ENCODE measurements at regions not wholly inside any gene's neighbourhood (a gene's known extent, or its start where the extent isn't known, plus 50 kb on each side); places are given as distances from the start of the nearest gene placed in this dataset.

DNA sequence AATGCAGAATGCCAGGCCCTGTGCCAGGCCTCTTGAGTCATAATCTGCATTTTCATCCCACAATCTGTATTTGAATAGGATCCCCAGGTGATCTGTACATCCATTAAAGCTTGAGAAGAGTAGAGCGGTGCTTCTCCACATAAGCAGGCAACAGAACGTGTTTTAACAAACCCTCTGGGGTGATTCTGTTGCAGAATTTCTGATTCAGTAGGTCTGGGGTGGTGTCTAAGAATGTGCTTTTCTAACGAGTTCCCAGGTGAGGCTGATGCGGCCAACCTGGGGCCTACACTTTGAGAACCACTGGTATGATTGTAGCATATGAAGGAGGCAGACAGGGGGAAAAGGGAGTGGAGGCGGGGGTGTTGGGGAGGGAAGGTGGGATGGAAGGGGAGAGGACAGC is 78.4 kb upstream of the POU3F1 start (continued):
- TF ChIP-seq, protein P1, sequence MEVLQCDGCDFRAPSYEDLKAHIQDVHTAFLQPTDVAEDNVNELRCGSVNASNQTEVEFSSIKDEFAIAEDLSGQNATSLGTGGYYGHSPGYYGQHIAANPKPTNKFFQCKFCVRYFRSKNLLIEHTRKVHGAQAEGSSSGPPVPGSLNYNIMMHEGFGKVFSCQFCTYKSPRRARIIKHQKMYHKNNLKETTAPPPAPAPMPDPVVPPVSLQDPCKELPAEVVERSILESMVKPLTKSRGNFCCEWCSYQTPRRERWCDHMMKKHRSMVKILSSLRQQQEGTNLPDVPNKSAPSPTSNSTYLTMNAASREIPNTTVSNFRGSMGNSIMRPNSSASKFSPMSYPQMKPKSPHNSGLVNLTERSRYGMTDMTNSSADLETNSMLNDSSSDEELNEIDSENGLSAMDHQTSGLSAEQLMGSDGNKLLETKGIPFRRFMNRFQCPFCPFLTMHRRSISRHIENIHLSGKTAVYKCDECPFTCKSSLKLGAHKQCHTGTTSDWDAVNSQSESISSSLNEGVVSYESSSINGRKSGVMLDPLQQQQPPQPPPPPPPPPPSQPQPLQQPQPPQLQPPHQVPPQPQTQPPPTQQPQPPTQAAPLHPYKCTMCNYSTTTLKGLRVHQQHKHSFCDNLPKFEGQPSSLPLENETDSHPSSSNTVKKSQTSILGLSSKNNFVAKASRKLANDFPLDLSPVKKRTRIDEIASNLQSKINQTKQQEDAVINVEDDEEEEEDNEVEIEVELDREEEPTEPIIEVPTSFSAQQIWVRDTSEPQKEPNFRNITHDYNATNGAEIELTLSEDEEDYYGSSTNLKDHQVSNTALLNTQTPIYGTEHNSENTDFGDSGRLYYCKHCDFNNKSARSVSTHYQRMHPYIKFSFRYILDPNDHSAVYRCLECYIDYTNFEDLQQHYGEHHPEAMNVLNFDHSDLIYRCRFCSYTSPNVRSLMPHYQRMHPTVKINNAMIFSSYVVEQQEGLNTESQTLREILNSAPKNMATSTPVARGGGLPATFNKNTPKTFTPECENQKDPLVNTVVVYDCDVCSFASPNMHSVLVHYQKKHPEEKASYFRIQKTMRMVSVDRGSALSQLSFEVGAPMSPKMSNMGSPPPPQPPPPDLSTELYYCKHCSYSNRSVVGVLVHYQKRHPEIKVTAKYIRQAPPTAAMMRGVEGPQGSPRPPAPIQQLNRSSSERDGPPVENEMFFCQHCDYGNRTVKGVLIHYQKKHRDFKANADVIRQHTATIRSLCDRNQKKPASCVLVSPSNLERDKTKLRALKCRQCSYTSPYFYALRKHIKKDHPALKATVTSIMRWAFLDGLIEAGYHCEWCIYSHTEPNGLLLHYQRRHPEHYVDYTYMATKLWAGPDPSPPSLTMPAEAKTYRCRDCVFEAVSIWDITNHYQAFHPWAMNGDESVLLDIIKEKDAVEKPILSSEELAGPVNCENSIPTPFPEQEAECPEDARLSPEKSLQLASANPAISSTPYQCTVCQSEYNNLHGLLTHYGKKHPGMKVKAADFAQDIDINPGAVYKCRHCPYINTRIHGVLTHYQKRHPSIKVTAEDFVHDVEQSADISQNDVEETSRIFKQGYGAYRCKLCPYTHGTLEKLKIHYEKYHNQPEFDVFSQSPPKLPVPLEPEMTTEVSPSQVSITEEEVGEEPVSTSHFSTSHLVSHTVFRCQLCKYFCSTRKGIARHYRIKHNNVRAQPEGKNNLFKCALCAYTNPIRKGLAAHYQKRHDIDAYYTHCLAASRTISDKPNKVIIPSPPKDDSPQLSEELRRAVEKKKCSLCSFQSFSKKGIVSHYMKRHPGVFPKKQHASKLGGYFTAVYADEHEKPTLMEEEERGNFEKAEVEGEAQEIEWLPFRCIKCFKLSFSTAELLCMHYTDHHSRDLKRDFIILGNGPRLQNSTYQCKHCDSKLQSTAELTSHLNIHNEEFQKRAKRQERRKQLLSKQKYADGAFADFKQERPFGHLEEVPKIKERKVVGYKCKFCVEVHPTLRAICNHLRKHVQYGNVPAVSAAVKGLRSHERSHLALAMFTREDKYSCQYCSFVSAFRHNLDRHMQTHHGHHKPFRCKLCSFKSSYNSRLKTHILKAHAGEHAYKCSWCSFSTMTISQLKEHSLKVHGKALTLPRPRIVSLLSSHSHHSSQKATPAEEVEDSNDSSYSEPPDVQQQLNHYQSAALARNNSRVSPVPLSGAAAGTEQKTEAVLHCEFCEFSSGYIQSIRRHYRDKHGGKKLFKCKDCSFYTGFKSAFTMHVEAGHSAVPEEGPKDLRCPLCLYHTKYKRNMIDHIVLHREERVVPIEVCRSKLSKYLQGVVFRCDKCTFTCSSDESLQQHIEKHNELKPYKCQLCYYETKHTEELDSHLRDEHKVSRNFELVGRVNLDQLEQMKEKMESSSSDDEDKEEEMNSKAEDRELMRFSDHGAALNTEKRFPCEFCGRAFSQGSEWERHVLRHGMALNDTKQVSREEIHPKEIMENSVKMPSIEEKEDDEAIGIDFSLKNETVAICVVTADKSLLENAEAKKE (CRISPR knock-in tag; IDR thresholded peaks at IDR 0.05) = no peak
- TF ChIP-seq JUNB (IDR thresholded peaks at IDR 0.05; ENCODE audit: unreplicated experiment) (no peak), NANOG (IDR thresholded peaks at IDR 0.05; ENCODE audit: borderline replicate concordance) (no peak), STAT1 (IDR thresholded peaks at IDR 0.05; ENCODE audit: unreplicated experiment) (no peak), ZNF331 (CRISPR knock-in tag; IDR thresholded peaks at IDR 0.05; ENCODE audit: low read depth) (no peak), ZNF114 (CRISPR knock-in tag; IDR thresholded peaks at IDR 0.05) (no peak), EZH2phosphoT487 (IDR thresholded peaks at IDR 0.05; ENCODE audit: unreplicated experiment) (no peak)

DNA sequence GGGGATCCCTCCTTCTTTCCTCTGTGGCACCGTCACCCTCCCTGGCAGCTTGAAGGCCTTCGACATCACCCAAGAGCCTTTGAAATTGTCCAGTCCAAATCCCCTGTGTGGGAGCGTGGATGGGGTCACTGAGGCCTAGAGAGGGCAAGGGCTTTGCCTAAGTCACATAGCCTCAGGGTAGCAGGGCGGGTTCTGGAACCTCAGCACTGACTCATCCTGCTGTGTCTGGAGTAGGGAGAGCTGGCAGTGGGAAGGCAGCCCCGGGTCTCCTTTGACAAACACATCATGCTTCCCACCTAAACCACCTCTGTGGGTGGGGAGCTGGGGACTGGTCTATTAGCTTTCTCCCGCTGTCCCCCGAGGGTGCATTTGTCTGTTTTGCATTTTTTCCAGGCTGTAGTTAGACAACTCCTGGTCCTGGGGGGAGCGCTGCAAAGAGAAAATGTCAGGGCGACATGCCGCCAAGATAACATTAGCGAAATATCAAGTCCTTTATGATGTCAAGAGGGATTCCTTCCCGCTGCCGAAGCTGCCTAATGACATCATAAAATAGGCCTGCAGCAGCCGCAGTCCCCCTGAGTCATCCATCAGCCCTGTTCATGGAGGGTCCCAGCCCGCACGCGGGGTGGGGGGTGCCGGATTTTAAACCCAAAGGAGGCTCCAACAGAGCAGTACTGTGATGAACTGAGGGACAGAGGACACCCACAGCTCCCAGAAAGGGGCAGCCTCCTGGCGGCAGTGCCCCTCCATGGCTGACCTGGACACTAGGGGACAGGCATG is 77.0 kb upstream of the POU3F1 start:
- H3K36me3 Mint-ChIP-seq (ENCODE audit: low read depth) = no peaks in the 10 kb centered on the region; the same call in 2 of the 3 replicates
- peaks cover 29% of the 10 kb centered on the region for H3K4me1 Mint-ChIP-seq
- H3K9me3 Mint-ChIP-seq = no peaks in the 10 kb centered on the region
- no peak overlapping the region for H3K4me3 Mint-ChIP-seq
- H3K9me2 ChIP-seq (ENCODE audit: insufficient read depth) = no peaks in the 10 kb centered on the region
- no peak for TF ChIP-seq ZNF331 (CRISPR knock-in tag; IDR thresholded peaks at IDR 0.05; ENCODE audit: low read depth)
- no peak for DNase-seq (ENCODE audit: low spot score)
- H3K79me2 ChIP-seq (replicated peaks; ENCODE audit: insufficient read depth) = no peaks in the 10 kb centered on the region
- no peaks in the 10 kb centered on the region for H3K27me3 ChIP-seq (ENCODE audit: insufficient read depth)
- ATAC-seq = peak; percentile 19
- no peaks in the 10 kb centered on the region for H3F3A ChIP-seq (replicated peaks; ENCODE audit: low read depth)
- no peak overlapping the region for H3K27ac Mint-ChIP-seq
- no peak overlapping the region for H3K27ac ChIP-seq (ENCODE audit: low read depth)
- no peak overlapping the region for H2AFZ ChIP-seq
- H3K4me3 ChIP-seq = no peak overlapping the region
- no peaks in the 10 kb centered on the region for H3K36me3 ChIP-seq (ENCODE audit: insufficient read depth)
- no peaks in the 10 kb centered on the region for H4K20me1 ChIP-seq (replicated peaks; ENCODE audit: insufficient read depth)
- H3K4me1 ChIP-seq (ENCODE audit: insufficient read depth) = no peaks in the 10 kb centered on the region
- no peak overlapping the region for H3K4me2 ChIP-seq
- H3K27me3 Mint-ChIP-seq (ENCODE audit: insufficient read depth, low read depth, poor library complexity) = peaks cover 23% of the 10 kb centered on the region

Data from GM23338 (cell line).